T47D (cell line): ENCODE measurements at regions not wholly inside any gene's neighbourhood (a gene's known extent, or its start where the extent isn't known, plus 50 kb on each side); places are given as distances from the start of the nearest gene placed in this dataset.

Experiments
- DNase-seq, 2 experiments: peaks; one replicate each; pipeline versions ENCODE4 v3.0.0 to v3.0.0-alpha.2; 2011 to 2012; ENCODE audit warnings: low read depth in 1 of 2, low spot score in 1 of 2
- JUND ChIP-seq: IDR thresholded peaks from 2 replicates; pipeline ENCODE4 v1.6.1; 2012; ENCODE audit warnings: low read depth
- in situ Hi-C: cut with HindIII; loops from 2 replicates; pipeline ENCODE4 v1.10.0; 2016; ENCODE audit warnings: low sequenced_read_pairs, low pct_unique_long_range_greater_than_20kb

DNA sequence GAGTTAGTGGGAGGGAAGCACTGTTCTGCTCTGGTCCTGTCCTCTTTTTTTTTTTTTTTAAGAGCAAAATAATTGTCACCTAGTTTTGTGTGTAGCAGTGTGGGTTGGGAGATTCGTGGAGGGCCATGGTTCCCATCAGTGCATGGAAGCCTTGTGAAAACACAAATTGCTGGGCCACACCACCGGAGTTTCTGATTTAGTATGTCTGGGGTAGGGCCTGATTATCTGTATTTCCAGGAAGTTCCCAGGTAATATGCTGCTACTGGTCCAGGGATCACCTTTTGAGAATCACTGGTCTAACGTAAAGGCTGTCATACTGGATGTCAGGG lies 191.3 kb downstream of the GATA3 start:
- in situ Hi-C loops = no loop called here
- DNase-seq = no peak

DNA sequence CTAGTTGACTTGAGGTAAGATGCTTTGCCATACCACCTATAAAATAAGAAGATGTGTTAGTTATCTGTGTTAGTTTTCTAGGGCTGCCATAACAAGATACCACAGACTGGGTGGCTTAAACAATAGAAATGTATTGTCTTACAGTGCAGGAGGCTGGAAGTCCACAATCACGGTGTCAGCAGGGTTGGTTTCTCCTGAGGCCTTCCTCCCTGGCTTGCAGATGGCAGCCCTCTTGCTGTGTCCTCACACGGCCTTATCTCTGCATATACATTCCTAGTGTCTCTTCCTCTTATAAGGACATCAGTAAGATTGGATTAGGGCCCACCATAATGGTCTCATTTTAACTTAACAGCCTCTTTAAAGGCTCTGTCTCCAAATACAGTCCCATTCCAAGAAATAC lies 192.1 kb downstream of the GATA3 start:
- in situ Hi-C loops = no loop called here
- no peak for TF ChIP-seq JUND
- DNase-seq = no peak

More for the DNA sequence above, 191.3 kb downstream of the GATA3 start:
- no peak for TF ChIP-seq JUND

DNA sequence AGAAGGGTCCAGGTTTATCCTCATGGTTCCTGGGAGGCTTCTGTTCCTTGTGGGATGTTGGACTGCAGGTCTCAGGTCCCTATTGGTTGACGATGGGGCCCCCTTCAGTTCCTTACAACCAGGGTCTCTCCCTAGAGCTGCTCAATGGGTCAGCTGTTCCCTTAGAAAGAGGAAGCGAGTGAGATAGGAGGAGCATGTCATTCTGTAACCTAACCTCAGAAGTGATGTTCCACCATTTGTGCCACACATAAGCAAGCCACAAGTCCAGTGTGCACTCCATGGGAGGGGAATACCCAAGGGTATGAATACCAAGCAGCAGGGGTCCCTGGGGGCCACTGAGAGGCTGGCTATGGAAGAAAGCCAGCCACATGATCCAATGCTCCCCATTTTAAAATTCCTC lies 192.7 kb downstream of the GATA3 start:
- TF ChIP-seq JUND = no peak
- in situ Hi-C loops = no loop called here
- no peak for DNase-seq

DNA sequence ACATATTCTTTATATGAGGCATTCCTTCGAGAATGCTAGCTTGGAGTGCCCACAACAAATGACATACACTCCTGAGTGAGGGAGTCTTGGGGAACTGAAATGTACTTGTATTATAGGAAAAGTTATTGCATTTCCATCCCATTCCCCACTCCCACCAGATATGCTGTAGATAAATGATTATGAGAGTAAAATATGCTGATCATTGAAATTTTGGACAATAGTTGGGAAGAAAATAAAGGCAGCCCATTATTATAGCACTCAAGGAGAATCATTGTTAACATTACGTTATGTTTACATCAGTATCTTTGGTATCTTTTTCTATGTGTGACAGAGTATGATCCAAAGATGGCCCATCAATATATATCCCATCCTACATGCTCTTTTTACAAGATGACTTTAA lies 194.4 kb downstream of the GATA3 start:
- no peak for TF ChIP-seq JUND
- DNase-seq = no peak
- in situ Hi-C loops = no loop called here

DNA sequence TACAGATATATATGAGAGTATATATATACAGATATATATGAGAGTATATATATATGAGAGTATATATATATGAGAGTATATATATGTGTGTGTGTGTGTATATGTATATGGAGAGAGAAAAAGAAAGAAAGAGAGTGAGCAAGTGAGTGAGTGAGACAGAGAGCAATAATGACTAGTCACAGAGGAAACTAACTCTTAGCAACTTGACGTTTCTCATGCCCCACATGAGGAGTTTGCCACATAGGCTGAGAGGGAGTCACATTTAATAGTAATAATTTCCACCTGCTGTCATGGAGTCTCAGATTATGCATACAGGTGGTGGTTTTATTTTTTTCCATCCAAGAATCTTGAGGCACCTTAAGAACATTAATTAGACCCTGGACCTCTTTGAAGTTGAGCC lies 199.9 kb downstream of the GATA3 start:
- TF ChIP-seq JUND = no peak
- DNase-seq = no peak
- in situ Hi-C loops = no loop called here

DNA sequence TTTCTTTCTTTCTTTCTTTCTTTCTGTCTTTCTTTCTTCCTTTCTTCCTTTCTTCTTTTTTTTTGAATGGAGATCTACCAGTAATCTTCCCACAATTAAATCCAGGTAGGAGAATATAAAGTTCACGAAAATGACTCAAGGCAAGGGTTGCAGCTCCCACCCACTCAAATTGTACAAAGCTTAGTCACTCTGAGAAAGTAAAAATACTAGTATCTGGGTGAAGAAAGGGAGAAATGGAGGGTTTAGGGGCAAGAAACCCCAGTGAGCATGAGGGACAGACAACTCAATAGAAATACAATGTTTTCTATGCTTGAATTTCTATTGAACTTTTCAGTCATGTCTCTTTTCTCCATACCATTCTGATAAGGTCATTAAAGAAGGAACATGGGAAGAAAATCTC lies 200.8 kb downstream of the GATA3 start:
- TF ChIP-seq JUND = no peak
- DNase-seq = no peak
- in situ Hi-C loops = no loop called here

DNA sequence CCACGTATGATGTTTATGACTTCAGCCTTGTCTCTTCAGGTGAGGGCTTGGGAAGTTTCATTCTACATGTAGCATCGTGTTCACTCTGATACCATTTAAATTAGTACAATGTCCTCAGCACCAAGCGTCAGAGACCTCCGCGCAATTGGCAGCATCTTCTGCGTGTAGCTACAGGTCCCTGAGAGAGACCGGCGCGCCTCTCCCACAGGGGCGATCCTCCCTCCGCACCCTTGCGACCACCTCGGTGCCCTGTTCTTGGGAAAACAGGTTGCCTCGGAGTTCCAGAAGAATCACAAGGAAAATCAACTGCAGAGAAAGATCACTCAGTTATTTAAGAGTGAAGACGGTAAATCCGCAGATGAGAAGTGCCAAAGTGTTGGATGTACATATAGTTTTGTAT lies 206.2 kb downstream of the GATA3 start:
- TF ChIP-seq JUND = no peak
- in situ Hi-C loops = no loop called here
- DNase-seq = no peak

DNA sequence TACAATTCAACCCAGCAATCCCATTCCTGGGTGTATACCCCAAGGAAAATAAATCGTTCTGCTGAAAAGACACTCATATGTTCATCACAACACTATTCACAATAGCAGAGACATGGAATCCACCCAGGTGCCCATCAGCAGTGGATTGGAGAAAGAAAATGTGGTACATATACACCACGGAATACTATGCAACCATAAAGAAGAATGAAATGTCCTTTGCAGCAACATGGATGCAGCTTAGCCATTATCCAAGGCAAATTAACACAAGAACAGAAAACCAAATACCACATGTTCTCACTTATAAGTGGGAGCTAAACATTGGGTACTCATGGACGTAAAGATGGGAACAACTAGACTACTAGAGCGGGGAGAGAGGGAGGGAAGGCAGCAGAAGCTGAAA lies 207.8 kb downstream of the GATA3 start:
- no peak for TF ChIP-seq JUND
- in situ Hi-C loops = no loop called here
- no peak for DNase-seq

DNA sequence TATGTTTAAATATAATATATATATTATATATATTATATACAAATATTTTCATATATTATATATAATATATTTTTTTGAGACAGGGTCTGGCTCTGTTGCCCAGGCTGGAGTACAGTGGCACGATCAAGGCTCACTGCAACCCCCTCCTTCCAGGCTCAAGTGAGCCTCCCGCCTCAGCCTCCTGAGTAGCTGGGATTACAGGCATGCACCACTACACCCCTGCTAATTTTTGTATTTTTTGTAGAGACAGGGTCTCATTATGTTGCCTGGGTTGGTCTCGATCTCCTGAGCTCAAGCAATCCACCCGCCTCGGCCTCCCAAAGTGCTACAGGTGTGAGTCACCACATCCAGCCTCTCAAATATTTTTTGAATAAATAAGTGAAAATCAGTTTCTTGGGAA lies 215.5 kb downstream of the GATA3 start:
- no peak for TF ChIP-seq JUND
- DNase-seq = no peak
- in situ Hi-C loops = no loop called here

DNA sequence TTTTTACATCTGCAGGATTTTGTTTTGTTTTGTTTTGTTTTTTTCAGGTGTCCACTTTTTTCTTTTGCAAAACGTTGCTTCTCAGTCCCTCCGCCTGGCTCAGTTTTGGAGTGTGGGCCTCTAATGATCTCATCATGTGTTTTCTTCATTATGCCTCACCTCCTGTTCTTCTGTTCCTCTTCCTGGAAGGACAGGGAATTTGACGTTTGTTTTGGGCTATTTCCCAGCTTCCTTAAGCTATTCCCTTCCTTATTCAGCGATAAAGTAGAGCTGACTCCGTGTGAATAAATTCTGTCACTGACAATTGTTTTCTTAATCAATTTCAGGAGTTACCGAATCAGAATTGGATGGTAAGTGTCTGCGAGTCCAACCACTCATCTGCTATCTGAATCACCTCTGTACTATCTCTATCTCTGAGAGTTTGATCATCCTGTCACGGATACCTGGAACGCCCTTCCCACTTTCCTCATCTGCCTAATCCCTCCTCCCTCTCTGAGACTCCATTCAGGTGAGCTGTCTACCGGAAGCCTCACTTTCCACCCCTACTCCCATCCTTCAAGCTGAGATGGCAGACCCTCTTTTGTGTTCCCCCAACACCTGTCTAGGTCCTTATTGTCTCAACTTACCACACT lies 218.4 kb downstream of the GATA3 start:
- TF ChIP-seq JUND = no peak
- no peak for DNase-seq
- in situ Hi-C loops = no loop called here

DNA sequence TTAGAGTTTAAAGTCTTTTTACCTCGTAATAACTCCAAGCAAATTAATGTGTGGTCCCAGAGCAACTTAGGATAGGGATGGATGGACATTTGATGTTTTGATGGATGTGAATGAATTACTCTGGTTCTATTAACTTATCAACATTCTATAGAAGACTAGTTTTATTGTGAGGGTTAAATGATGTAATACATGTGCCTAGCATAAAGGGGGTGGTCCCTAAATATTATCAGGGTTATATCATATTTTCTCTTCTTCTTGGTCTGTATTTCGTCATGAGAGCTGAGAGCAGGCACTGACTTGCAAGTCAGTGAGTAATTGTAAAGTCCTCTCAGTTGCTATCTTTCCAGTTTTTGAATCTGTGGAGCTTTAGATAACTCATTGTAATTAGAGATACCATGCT lies 219.3 kb downstream of the GATA3 start:
- in situ Hi-C loops = no loop called here
- TF ChIP-seq JUND = no peak
- DNase-seq = no peak

DNA sequence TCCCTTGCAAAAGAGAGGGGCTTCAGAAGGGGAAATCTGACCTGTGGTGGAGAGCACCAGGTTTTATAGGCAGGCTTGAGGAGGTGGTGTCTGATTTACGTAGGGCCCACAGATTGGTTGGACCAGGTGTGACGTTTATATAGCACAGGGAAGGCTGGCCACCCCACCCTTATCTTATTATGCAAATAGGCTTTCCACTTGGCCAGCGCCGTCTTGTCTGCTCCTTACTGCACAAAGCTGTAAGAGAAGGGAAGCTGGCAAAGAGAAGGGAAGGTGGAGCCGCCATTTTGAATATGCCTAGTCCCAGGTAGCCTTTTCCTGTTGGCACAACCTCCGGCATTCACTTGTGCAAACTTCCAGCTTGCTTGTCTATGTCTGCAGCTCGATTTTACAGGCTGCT lies 221.4 kb downstream of the GATA3 start:
- DNase-seq = no peak
- in situ Hi-C loops = no loop called here
- TF ChIP-seq JUND = no peak

DNA sequence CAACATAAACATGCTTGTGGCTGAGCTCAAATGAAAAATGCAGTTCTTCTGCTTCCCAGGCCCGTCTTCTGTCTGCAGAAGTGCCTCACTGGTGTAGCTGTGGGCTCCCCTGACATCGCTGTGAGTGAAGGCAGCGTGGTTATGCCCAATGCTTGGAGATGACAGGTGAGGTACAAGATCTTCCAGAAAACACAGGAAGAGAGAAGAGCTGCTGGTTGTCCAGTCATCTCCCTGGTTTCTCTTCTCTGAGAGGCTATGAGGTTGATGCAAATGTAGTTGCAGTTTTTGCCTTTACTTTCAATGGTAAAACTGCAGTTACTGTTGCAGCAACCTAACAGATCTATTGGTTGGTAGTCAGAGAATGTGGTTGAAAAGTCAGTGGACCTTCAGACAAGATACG lies 223.6 kb downstream of the GATA3 start:
- no peak for TF ChIP-seq JUND
- in situ Hi-C loops = no loop called here
- DNase-seq = no peak

DNA sequence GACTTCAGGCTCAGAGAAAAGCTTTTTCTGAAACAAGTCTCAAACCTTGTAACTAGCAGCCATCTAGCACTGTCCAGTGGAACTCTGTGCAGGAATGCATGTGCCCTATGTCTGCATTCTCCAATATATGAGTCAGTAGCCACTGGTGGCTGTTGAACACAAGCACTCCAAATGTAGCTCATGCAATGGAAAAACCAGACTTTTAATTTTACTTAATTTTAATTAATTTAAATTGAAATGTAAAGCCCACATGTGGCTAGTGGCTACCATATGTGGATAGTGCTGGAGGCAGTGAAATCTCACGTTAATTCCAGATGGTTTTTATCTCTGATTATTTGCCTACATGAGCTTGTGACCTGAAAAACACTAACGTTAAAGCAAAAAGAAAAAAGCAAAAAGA lies 225.1 kb downstream of the GATA3 start:
- in situ Hi-C loops = no loop called here
- no peak for TF ChIP-seq JUND

More for the DNA sequence above, 225.1 kb downstream of the GATA3 start:
- DNase-seq = peak; percentile 27 to 46
